Vagina (tissue), 2 donors: ENCODE measurements at regions not wholly inside any gene's neighbourhood (a gene's known extent, or its start where the extent isn't known, plus 50 kb on each side); places are given as distances from the start of the nearest gene placed in this dataset.
A peak's percentile ranks its signal among the peaks of the same experiment; 100 is the strongest.

ENCODE experiments used
- DNase-seq, 2 donors: peaks; one replicate each; pipeline ENCODE4 v3.0.0-alpha.2; 2017; ENCODE audit errors: extremely low spot score in 2 of 2
- H3K27ac ChIP-seq: fragments of 200-600 bp; sonication (generic); one replicate; pipeline ENCODE4 v1.5.1; 2019
- H3K27me3 ChIP-seq: fragments of 200-600 bp; sonication (generic); one replicate; pipeline ENCODE4 v1.5.1; 2019
- H3K36me3 ChIP-seq, 2 donors: fragments of 200-600 bp; sonication (generic); one replicate each; pipeline ENCODE4 v1.5.1; 2017 to 2019
- H3K4me1 ChIP-seq: fragments of 200-600 bp; sonication (generic); one replicate; pipeline ENCODE4 v1.5.1; 2019
- H3K4me3 ChIP-seq, 2 donors: fragments of 200-600 bp; sonication (generic); 1 replicate in 1 of 2; 2 replicates in 1 of 2; pipeline ENCODE4 v1.5.1; 2016 to 2019
- H3K9me3 ChIP-seq: fragments of 200-600 bp; sonication (generic); one replicate; pipeline ENCODE4 v1.5.1; 2019
- CTCF ChIP-seq, 3 experiments: fragments of 450-650 bp in 2 of 3; fragments of 200-600 bp in 1 of 3; sonication (generic) in 1 of 3; IDR thresholded peaks; one replicate each; pipeline ENCODE4 v1.5.1; 2017 to 2019; ENCODE audit warnings: antibody characterized with exemption in 3 of 3, mild to moderate bottlenecking in 2 of 3, moderate library complexity in 2 of 3
- POLR2A ChIP-seq, 2 donors: fragments of 450-650 bp; IDR thresholded peaks; one replicate each; pipeline ENCODE4 v1.6.1; 2017; ENCODE audit warnings: antibody characterized with exemption in 2 of 2, mild to moderate bottlenecking in 2 of 2, moderate library complexity in 2 of 2
- POLR2AphosphoS5 ChIP-seq, 2 donors: sonication (generic); formaldehyde crosslinking; IDR thresholded peaks; one replicate each; pipeline ENCODE4 v1.9.0; 2017; ENCODE audit warnings: antibody characterized with exemption in 2 of 2, mild to moderate bottlenecking in 2 of 2, low read depth in 1 of 2; ENCODE audit not compliant: insufficient read depth in 1 of 2
- intact Hi-C: fragments of 100-400 bp; cut with DNase I; formaldehyde crosslinking; loops from one replicate; pipeline ENCODE4 v1.15.1; 2023

GRCh38 chr13:40238761-40239160 is 427.7 kb downstream of the FOXO1 start:
- peak overlapping the region; percentile 13 for H3K27ac ChIP-seq
- H3K9me3 ChIP-seq, result no peaks in the 10 kb centered on the region
- H3K27me3 ChIP-seq, result no peaks in the 10 kb centered on the region
- peak in 1 of 2 donors; percentile 14 for TF ChIP-seq POLR2AphosphoS5 (IDR thresholded peaks at IDR 0.05; ENCODE audit: insufficient read depth in 1 of 2, low read depth in 1 of 2)
- no peak for TF ChIP-seq CTCF (IDR thresholded peaks at IDR 0.05)
- TF ChIP-seq POLR2A (IDR thresholded peaks at IDR 0.05), result no peak
- DNase-seq, result no peak
- H3K4me3 ChIP-seq, result no peak overlapping the region
- H3K36me3 ChIP-seq, result no peaks in the 10 kb centered on the region
- intact Hi-C loops, result loop anchor here (10.0 kb wide), 1 partner anchor 426 kb away; the partner anchor contains the start of gene FOXO1
- H3K4me1 ChIP-seq, result peaks cover 50% of the 10 kb centered on the region

GRCh38 chr13:40240293-40240692 is 426.1 kb downstream of the FOXO1 start:
- peak in 1 of 2 donors; percentile 66 for TF ChIP-seq POLR2AphosphoS5 (IDR thresholded peaks at IDR 0.05; ENCODE audit: insufficient read depth in 1 of 2, low read depth in 1 of 2)
- TF ChIP-seq POLR2A (IDR thresholded peaks at IDR 0.05), result no peak
- TF ChIP-seq CTCF (IDR thresholded peaks at IDR 0.05), result no peak
- DNase-seq, result no peak
- intact Hi-C loops, result no loop called here
- Histone ChIP-seq H3K27ac (no peak overlapping the region), H3K9me3 (no peaks in the 10 kb centered on the region), H3K27me3 (no peaks in the 10 kb centered on the region), H3K36me3 (no peaks in the 10 kb centered on the region), H3K4me1 (peaks cover 35% of the 10 kb centered on the region), H3K4me3 (no peak overlapping the region)

- Histone ChIP-seq H3K27me3 (no peaks in the 10 kb centered on the region), H3K4me1 (peaks cover 27% of the 10 kb centered on the region), H3K4me3 (no peak overlapping the region), H3K27ac (no peak overlapping the region), H3K9me3 (no peaks in the 10 kb centered on the region), H3K36me3 (no peaks in the 10 kb centered on the region)
- TF ChIP-seq CTCF (IDR thresholded peaks at IDR 0.05) (no peak), POLR2AphosphoS5 (IDR thresholded peaks at IDR 0.05; ENCODE audit: insufficient read depth in 1 of 2, low read depth in 1 of 2) (no peak), POLR2A (IDR thresholded peaks at IDR 0.05) (no peak)
- intact Hi-C loops, result no loop called here
- peak in 1 of 2 donors; percentile 37 for DNase-seq
Observed at GRCh38 chr13:40241125-40241798, 425.2 kb downstream of the FOXO1 start.

- Histone ChIP-seq H3K4me1 (peaks cover 12% of the 10 kb centered on the region), H3K27ac (no peak overlapping the region), H3K9me3 (no peaks in the 10 kb centered on the region), H3K36me3 (no peaks in the 10 kb centered on the region), H3K27me3 (no peaks in the 10 kb centered on the region), H3K4me3 (no peak overlapping the region)
- DNase-seq, result peak in 1 of 2 donors; percentile 54
- no peak for TF ChIP-seq POLR2AphosphoS5 (IDR thresholded peaks at IDR 0.05; ENCODE audit: insufficient read depth in 1 of 2, low read depth in 1 of 2)
- no peak for TF ChIP-seq POLR2A (IDR thresholded peaks at IDR 0.05)
- TF ChIP-seq CTCF (IDR thresholded peaks at IDR 0.05), result no peak
- intact Hi-C loops, result no loop called here
Observed at GRCh38 chr13:40243047-40243446, 423.4 kb downstream of the FOXO1 start.

- Histone ChIP-seq H3K27me3 (no peaks in the 10 kb centered on the region), H3K27ac (no peak overlapping the region), H3K4me3 (no peak overlapping the region), H3K36me3 (no peaks in the 10 kb centered on the region), H3K9me3 (no peaks in the 10 kb centered on the region), H3K4me1 (peaks cover 6% of the 10 kb centered on the region)
- intact Hi-C loops, result no loop called here
- TF ChIP-seq CTCF (IDR thresholded peaks at IDR 0.05), result no peak
- TF ChIP-seq POLR2A (IDR thresholded peaks at IDR 0.05), result no peak
- no peak for TF ChIP-seq POLR2AphosphoS5 (IDR thresholded peaks at IDR 0.05; ENCODE audit: insufficient read depth in 1 of 2, low read depth in 1 of 2)
- peak in 1 of 2 donors; percentile 42 for DNase-seq
Observed at GRCh38 chr13:40243982-40244381, 422.5 kb downstream of the FOXO1 start.
